Suppressor macrophage treated with lipopolysaccharide for 1 hour (primary cell): ENCODE measurements at regions not wholly inside any gene's neighbourhood (a gene's known extent, or its start where the extent isn't known, plus 50 kb on each side); places are given as distances from the start of the nearest gene placed in this dataset.

Experiments used
- DNase-seq, 3 donors: peaks; one replicate each; pipeline ENCODE4 v3.0.0-alpha.2; 2020 to 2022

DNA sequence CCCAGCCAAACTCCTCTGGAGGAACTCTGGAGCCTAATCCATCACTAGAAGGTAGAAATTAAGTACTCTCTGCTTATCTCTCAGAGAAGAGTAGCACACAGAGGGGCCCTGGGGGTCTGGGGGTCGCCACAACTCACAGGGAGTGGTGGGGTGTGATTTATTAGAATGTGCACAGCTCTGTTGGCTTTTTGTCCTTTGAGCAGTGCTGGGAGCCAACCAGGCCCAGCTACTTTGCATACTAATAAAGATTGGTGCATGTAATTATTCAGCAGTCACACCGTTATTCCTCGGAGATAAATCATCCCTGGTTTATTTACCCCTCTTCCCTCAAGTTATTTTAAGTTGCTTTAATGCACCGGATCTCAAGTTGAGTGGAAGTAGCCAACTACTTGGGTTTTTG, 606.7 kb upstream of the EEF2KMT start:
- DNase-seq: no peak

DNA sequence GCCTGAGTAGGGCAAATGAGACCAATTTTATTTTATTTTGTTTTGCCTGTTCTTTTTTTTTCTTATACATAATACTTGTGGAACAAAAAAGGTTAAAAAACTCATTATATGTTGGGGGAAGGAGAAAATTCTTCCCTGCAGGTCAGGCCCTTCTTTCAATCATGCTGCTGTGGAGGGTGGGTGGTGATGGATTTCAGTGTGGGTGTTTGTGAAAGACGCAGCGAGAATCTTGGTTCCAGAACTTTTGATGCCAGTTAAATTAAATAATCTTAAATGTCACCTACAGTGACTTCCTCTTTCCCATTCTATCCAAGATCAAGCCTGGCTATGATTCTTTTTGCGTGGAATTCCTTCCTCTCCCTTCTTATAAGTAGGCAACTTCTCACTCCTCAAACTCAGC, 595.8 kb upstream of the EEF2KMT start:
- no peak for DNase-seq

DNA sequence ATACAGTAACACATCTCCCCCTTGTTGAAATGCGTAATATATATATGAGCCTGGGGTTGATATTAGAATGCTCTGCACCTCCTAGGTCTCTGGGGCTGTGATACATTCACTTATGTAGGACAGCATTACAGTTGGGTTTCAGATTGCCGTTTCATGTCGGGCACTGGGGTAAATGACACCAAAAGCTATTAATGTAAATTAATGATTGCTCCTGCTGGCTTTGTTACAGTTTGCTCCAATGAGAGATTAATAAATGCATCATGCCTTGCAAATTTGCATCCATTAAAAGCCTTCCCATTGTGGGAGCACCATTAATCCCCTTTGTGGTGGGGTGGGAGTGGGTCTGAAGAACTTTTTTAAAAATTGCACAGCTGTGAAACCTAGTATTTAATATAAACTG, 584.4 kb upstream of the EEF2KMT start:
- DNase-seq: no peak

DNA sequence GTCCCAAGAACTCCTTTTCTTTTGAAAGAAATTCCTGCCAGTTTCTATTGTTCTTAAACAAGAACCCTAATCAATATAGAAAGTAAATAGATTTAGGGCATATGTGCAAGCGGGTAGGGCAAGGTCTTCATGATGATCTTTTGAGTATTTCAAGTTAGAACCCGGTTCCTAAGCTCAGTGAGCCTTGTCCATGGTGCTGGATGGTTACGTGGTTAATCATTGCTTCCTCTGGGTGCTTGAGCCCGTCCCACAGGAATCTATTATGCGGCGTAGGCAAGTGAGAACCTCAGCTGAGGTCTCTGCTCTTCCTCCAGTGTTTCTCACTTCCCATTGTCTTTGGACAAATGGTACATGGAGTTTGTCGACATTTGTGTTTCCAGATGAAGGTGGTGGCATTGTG, 580.8 kb upstream of the EEF2KMT start:
- no peak for DNase-seq

DNA sequence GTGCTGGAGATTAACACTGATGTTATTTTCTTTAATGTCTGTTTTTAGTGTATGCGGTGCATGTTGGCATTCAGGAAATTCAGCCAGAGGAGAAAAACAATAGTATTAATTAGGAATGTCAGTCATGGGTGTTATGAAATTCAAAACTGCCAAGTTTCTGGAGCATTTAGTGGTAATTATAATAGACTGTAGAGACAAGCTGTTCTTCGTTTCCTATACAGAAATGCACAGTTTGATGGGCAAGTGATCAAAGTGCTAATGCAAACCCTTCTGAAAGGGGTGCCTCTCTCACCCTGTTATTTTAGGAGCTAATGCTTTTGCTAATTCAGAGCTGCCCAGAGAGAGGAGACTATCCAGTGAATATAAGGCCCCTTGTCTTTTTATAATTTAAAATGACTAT, 573.8 kb upstream of the EEF2KMT start:
- DNase-seq: no peak

DNA sequence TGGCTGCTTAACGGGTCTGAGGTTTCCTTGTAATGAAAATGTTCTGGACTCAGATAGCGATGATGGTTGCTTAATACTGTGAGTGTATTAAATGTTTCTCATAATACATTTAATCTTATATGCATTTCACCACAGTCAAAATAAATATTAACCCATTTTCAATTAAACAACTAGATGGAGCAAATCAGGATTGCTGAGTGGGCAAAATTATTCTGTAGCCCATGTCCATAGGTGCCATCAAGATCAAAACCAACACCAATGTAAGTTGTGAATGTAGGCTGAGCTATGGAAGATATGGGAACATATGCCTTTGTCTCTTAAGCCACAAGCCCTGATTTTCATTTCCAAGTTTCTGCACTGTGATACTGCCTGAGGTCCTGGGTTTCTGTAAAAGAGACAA, 572.6 kb upstream of the EEF2KMT start:
- DNase-seq: no peak

DNA sequence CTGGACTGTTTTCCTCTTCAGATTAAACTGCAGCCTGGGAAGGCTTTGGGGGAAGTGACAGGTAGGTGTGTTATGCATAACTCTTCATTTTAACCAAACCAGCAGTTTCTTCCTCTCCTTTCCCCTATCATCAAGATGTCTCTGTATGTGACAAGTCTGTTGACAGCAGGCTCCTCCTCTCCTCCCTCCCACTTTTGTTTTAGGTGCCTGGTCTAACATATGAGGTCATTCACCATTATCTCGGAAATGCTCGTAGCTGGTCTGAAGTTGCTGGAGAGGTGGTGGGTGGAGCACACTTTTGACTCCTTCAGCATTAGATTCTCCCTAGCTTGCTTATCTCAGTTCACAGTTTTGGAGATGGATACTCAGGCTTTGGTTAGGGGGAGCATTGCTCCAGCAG, 571.0 kb upstream of the EEF2KMT start:
- no peak for DNase-seq

DNA sequence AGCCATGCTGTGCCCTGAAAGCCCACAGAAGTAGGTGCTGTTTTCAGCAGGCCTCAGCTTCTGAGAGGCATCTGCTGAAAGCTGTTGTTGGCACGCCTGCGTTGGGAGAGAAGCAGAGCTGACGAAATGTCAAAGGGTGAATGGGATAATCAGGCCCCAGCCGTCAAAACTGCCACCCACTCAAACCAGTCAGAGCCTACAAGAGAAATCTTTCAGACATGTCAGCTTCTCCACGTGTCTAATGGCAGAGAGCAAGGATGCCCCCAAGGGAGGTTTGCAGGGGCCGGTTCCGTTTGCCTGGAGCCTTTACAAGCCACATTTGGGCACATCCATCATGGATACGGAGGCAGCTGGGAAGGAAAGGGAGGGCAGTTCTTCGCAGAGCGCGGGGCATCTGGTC, 568.2 kb upstream of the EEF2KMT start:
- no peak for DNase-seq

DNA sequence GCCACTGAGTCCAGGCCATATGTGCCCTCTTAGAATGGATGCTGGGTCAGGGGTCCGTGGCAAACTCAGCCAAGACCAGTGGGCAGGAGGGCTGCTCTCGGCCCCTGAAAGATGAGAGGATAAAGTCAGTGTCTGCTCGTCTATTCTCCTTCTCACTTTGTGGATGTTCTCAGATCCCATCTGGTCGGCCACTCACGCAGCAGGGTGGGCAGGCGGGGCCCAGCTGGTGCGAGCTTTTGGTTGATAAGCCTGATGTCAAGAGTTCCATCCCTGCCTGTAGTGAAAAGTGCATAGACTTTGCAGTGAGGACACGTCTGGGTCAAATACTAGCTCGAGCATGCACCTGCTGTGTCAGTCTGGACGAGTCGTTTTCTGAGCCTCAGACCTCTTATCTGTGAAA, 556.2 kb upstream of the EEF2KMT start:
- DNase-seq: no peak

DNA sequence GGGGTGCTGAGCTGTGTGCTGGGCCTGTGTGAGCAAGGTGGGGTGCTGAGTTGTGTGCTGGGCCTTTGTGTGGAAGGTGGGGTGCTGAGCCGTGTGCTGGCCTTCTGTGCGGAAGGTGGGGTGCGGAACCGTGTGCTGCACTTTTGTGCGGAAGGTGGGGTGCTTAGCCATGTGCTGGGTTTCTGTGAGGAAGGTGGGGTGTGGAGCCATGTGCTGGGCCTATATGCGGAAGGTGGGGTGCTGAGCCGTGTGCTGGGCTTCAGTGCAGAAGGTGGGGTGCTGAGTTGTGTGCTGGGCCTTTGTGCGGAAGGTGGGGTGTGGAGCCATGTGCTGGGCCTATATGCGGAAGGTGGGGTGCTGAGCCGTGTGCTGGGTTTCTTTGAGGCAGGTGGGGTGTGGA, 555.4 kb upstream of the EEF2KMT start:
- DNase-seq: no peak

DNA sequence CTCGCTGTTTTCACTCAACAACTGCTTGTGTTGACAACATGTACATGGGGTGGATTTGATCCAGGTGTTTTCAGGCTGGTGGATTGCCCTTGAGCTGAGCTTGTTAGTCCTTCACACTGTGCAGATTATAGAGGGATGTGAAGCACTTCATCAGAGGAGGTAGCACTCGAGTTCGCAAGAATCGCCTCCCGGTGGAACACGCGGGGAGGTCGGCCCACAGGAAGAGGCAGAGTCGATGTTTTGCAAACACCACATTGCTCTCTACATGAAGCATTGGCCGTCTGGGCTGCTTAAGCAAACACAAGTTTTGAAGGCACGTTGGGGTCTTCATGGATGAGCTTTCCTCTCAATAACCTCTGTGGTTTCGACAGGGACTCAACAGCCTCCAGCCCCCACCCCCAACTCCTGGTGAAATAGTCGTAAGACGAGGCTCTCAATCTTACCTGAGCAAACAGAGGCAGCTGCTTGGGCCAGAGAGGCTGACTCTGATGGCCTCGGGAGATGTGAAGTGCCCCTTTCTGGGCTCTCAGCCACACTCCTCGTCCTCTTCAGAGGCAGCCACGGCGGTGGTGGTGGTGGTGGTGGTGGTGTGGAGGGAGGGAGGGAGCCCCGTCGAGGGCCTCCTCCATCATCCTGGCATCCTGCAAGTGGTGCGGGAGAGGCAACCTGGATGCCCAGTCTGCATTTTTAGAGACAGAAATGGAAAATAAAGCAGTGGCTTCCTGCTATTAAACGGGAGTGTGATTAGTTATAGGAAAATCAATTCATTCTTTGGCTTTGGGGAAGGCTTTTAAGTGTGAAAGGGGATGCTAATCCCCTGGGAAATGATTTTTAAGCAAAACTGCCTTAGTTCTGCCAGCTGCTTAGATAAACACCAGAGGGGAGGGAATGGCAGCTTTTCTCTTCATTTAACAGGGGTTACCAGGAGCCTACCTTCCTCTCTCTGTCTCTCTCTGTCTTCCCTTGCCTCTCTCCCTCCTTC, 552.5 kb upstream of the EEF2KMT start:
- no peak for DNase-seq

DNA sequence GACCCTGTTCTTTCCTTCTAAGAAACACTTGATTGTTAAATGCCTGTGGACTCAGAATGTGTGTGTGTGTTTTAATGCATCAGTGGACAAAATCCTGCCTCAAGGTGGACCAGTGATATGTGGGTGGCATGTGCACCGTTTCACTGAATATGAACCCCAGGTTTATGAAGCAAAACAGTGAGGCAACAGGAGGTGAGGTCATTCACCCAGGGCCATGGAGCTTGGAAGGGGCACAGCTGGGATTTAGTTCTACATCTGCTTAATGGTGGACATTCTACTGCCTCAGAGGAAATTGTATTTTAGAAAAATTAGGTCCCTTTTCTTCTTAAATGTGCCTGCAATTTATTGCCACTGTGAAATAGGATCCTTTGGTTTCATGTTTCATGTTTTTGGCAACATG, 549.5 kb upstream of the EEF2KMT start:
- no peak for DNase-seq

DNA sequence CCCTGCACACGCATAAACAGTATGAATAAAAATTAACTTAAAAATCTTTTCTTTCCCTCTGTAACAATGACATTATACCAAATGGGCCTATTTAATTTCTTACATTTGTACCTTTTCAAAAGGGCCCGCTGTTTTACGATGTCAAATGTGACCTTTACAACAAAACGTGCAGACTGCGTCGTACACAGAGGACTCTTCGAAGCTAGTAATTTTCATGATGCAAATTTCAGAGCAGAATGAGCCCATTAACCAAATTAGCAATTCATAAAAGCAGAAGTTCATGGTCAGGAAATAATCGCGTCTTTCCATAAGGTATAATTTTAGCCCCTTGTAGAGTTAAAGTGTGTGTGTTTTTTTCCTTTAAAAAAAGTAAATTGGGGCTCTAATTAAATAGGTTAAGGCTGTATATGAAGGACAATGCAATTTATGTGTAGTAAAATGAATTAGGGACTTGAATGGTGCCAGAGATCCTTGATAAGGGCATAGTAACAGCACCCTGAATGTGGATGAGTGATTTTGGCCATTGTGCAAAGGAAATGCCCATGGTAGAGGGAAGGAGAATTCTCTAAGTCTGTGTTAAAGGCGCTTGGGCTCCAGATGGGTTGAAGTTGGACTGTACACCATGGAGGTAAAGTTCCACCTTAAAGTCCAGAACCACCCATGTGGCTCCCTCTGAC, 546.4 kb upstream of the EEF2KMT start:
- DNase-seq: no peak

DNA sequence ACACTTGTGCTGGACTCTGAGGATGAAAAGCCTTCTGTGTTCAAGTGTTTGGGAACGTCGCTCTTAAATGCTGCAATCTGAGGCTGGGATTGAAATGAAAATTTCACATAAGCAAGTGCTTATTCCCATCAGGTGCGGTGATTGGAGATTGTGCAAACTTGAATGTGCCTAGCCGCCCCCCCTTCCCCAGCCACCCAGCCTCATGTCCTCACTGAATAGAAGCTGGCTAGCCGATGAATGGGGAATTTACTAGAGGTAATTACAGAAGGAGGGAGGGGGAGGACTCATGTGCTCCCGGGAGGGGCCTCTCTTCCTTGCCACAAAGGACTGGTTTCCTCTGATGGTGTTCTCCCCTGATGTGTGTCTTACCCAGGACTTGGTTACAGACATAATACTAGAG, 544.8 kb upstream of the EEF2KMT start:
- DNase-seq: no peak

DNA sequence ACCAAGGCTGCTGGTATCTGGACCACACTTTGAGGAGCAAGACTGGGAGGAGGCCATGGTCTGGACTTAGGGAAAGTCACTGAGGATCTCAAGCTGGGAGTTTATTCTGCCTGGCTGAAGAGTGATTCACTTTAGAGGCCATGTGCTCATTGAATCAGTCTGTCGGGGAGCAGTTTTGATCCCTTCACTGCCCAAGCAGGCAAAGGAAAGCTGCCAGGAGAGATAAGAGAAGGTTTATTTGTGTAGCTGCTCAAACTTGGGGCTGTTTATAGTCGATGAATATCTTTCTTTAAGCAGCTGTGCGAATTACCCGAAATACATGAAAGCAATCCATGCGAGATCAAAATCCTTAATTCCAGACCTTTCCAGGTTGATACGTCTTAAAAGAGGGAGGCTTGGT, 544.4 kb upstream of the EEF2KMT start:
- DNase-seq: no peak

DNA sequence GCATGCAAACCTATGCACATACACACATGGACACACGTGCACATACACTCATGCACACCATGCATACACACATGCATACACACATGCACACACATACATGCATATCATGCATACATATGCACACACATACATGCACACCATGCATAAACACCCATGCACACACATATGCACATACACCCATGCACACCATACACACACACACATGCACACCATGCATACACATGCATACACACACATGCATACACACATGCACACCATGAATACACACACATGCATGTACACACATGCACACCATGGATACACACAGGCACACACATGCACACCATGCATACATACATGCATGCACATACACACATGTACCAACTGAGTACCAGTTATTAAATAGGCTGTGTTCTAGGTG, 543.3 kb upstream of the EEF2KMT start:
- no peak for DNase-seq

DNA sequence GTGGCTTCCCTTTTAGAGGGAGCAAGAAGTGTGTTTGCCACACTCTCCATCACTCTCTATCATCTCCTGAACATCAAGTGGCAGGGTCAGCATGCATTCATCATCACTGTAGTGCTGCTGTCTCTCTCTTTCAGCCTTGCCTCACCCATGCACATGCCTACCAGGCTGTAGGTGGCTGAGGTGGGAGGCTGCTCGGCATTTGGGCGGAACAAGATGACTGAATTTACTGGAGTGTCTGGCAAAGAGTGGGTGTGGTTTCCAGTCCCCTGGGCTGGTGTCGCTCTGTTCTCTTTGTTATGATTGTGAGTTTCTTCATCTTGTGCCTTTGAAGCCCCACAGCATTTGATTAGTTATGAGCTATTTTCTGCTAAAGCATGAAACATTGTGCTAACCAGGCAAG, 541.9 kb upstream of the EEF2KMT start:
- no peak for DNase-seq

DNA sequence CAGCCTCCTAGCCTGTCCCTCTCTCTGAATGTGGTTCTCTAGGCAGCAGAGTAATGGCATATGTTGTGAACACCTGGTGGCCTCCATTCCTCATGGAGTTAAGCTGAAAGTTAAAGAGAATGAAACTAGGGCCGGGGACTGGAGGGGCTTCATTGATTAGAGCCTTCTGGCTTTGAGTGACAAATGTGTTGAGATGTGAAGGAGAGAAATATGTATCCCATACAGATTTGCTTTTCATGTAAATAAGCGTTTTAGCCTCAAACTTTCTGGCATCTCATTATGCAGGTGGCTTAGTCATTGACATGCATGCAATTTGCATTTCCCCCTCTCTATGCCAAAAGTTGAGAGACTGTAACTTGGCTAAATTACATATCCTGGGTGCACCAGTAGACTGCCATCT, 537.7 kb upstream of the EEF2KMT start:
- DNase-seq: no peak

DNA sequence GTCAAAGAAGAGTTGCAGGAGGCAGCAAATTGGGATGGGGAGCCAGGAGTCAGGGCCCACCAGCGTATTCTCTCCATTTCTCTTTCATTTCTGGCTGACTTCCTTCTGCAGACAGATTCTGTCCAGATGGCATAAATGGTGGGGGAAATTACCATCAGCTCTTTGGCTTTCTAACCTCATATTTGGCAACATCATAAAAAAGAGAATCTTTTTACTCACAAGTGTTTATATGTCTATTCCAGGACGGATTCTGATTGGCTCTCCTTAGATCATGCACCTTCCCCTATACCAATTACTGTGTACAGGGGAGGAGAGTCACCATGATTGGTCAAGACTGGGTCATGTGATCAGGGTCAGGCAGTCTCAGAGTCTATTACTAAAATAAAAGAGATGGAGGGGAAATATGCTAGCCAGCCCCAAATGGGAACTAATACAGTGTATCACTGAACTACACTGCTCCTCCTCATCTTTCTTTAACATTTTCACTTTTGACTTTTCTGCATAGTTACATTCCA, 537.1 kb upstream of the EEF2KMT start:
- peak in 2 of 3 donors; percentile 2 to 7 for DNase-seq

DNA sequence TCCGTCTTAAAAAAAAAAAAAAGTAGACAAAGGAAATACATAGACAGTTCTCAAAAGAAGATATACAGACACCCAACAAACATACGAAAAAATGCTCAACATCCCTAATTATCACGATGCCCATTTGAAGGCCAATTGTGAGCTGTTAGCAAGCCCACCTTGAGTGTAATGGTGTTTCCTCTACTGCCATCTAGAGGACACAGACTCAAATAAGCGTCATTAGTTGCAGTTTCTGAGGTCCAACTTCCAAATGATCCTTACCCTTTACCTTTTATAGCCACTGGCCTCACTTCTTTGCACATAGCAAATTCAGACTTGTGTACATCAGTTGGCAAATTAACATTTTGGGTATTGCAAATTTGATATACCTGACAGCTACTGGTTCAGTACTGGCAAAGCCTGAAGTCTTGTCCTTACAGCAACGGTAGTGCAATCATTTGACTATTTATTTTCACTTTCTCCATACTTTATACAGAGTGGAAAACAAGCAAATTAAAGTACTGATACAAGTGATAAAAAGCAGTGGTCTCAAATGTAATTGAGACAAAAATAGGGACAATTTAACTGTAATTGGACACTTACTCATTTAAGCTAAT, 536.3 kb upstream of the EEF2KMT start:
- peak in 2 of 3 donors; percentile 36 to 47 for DNase-seq

DNA sequence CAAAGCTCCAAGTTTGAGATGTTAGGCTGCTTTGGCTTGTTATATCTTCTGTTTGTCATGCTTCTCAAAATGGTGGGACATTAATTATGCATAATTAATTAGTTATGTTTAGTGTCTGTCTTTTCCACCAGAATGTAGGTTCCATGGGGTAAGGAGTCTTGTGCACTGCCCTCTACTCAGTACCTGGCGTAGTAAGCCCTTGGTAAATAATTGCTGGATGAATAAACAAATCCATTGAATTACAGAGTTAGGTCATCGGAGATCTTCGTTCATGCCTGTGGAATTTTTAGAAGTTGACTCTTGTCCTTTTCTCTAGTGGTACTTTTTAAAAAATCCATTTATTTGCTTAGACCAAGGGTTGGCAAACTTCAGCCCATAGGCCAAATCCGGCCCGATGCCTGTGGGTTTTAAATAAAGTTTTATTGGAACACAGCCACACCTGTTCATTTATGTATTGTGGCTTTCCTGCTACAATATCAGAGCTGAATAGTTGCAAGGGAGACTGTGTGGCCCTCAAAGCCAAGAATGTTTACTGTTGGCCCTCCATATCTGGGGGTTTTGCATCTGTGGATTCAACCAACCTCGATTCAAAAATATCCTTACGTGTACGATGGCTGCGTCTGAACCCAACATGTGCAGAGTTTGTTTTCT, 524.8 kb upstream of the EEF2KMT start:
- no peak for DNase-seq

DNA sequence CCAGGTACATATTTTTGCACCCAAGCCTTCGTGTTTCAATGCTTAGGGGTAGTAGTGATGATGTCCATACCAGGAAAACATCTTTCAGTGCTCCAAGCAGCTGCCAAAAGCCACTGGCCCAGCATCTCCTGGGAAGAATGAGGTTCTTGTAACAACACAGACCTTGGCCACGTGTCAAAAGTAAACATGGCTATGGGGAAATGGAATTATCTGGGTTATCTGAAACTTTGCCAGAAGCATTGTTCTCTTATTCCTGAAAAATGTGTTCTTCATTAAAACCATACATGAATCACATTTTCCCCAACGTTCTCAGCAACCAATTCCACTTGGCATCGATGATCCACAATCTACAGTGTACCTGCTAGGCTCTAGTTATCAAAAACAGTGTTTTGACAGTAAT, 524.2 kb upstream of the EEF2KMT start:
- DNase-seq: no peak

DNA sequence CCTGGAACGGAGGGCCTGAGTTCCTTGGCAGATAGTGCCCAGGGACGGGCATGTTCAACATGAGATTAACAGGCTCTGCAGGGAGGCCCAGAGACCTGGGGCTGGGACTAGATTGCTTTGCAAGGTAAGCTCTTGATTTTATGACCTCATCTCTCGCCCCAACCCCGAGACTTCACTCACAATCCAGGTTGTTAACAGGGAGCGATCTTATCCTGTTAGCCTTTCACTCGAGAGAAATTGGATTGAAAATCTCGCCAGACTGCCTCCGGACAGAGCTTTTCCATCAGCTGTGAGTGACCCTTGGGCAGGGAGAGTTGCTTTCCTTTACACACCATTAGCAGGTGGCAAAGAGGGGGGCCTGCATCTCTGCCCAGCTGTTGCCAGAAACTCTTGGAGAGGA, 521.7 kb upstream of the EEF2KMT start:
- no peak for DNase-seq
